Hematopoietic multipotent progenitor cell treated with erythropoietin and hydrocortisone succinate and interleukin-3 and kit ligand, for 8 days (in vitro differentiated cells): ENCODE measurements at regions not wholly inside any gene's neighbourhood (a gene's known extent, or its start where the extent isn't known, plus 50 kb on each side); places are given as distances from the start of the nearest gene placed in this dataset.
"Not testable (repeated sequence)": the region's sequence is repeated elsewhere in the genome, so short reads cannot be mapped to it uniquely, and the experiment has no call there.

Experiments
- DNase-seq: peaks from one replicate; pipeline ENCODE4 v3.0.0-alpha.2; 2015

DNA sequence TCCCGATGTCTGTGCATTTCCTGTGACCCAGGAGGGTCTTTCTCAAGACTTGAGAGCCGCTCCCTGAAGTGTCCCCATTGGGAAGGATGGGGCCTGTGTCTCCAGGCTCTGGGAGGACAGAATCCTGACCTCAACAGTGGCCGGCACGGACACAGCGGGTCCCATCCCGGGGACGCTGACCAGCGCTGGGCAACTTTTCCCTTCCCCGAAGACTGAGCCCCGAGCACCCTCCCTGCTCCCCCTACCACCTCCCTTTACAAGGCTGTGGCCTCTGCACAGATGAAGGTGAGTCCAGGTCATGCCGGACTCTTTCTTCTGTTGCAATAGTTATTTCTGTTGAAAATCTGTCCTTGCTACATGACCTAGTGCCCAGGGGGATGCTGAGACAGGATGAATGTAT is 135.7 kb downstream of the TMEM121 start:
- not testable (repeated sequence) for DNase-seq

DNA sequence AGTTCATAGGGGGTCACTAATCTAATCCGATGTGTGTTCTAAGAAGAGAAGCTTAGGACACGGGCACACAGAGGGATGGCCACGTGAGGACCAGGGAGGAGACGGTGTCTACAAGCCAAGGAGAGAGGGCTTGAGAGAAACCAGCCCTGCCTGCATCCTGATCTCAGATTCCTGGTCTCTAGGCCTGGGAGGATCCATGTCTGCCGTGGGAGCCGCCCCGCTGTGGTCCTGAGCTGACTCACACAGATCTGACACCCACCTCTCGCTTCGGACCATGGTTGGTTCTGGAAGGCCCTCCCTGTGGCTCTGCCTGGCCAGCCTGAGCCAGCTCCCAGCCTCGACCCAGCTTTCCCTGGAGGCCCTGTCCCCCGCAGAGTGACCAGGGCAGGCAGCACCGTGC is 136.2 kb downstream of the TMEM121 start:
- DNase-seq, result not testable (repeated sequence)

DNA sequence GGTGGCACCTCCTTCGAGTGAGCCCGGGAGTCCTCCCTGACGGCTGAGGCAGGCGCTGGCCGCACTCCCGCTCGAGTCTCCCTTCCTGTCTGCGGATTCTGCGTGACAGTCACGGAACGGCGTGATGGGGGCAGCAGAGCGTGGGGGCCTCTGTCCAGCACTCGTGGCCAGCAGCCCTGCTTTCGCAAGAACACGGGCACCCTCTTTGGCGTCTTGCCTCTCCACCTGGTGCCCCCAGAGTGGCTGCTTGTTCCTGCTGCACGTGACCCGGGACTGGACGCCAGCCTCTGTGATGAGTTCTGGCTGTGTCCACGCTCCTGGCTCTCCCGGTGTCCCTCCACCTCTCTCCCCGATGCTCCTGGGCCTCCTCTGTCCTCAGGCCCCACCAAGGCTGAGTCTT is 136.9 kb downstream of the TMEM121 start:
- DNase-seq, result not testable (repeated sequence)

DNA sequence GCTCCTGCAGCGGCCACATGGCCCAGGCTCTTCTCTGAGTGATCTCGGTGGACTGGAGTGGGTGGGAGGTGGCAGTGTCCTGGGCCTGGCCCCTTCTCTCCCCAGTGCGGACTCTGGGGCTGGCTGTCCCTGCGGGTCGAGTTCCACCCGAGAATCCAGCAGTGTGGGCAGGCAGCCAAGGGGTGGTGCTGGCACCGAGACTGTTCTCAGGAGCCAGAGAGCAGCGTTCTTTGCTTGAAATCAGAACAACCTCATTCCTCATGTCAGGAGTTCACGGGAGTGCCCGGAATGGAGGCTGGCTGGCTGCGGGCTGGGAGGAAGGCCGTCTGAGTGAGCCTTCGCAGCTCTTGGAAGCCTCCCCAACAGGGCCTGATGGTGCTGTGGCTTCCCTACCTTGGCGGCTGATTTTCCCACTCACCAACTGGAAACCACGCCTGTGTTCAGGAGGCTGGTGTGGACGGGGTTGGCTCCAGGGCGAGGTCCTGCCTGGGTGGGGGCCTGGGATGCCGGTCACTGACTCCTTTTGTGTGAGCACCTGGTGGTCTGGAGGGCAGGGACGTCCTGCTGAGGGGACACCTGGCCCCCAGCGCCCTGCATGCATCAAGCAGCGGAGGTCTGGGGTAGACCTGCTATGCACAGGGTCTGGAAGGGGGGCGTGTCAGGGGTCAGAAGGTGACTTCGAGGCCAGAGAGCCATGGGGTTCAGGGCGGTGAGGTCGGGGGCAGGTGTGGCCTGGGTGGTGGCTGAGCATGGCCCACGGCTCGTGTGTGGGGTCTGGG is 137.6 kb downstream of the TMEM121 start:
- DNase-seq, result not testable (repeated sequence)

DNA sequence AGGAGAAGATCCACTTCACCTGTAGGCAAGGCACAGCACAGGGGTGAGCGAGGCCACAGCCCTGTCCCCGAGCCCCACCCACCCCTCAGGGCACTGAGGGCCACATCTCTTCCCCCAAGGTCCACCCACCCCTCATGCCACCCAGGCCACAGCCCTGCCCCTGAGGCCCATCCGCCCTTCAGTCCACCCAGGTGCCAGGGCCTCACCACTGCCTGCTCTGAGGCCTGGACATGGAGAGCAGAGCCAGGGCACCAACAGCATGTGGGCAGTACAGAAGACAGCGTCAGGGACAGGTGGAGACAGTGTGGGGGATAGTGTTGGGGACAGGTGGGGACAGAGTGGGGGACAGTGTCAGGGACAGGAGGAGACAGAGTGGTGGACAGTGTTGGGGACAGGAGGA is 138.3 kb downstream of the TMEM121 start:
- DNase-seq, result no peak

DNA sequence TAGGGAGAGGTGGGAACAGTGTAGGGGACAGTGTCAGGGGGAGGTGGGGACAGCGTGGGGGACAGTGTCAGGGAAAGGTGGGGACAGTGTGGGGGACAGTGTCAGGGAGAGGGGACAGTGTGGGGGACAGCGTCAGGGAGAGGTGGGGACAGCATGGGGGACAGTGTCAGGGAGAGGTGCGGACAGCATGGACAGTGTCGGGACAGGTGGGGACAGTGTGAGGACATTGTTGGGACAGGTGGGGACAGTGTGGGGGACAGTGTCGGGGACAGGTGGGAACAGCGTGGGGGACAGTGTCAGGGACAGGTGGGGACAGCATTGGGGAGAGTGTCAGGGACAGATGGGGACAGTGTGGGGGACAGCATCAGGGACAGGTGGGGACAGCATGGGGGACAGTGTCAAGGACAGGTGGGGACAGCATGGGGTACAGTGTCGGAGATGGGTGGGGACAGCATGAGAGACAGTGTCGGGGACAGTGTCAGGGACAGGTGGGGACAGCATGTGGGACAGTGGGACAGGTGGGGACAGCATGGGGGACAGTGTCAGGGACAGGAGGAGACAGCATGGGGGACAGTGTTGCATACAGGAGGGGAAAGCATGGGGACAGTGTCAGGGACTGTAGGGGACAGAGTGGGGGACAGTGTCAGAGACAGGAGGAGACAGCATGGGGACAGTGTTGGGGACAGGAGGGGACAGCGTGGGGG is 139.0 kb downstream of the TMEM121 start:
- DNase-seq, result no peak

DNA sequence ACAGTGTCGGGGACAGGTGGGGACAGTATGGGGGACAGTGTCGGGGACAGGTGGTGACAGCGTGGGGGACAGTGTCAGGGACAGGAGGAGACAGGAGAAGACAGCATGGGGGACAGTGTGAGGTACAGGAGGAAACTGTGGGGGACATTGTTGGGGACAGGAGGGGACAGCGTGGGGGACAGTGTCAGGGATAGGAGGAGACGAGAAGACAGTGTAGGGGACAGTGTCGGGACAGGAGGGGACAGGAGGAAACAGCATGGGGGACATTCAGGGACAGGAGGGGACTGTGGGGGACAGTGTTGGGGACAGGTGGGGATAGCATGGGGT is 139.5 kb downstream of the TMEM121 start:
- DNase-seq, result no peak

DNA sequence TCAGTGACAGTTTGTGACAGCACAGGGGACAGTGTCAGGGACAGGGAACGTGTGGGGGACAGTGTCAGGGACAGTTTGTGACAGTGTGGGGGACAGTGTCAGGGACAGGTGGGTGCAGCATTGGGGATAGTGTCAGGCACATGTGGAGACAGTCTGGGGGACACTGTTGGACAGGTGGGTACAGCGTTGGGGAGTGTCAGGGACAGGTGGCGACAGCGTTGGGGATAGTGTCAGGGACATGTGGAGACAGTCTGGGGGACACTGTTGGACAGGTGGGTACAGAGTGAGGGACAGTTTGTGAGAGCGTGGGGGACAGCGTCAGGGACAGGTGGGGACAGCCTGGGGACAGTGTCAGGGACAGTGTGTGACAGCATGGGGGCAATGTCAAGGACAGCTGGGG is 140.0 kb downstream of the TMEM121 start:
- no peak for DNase-seq

DNA sequence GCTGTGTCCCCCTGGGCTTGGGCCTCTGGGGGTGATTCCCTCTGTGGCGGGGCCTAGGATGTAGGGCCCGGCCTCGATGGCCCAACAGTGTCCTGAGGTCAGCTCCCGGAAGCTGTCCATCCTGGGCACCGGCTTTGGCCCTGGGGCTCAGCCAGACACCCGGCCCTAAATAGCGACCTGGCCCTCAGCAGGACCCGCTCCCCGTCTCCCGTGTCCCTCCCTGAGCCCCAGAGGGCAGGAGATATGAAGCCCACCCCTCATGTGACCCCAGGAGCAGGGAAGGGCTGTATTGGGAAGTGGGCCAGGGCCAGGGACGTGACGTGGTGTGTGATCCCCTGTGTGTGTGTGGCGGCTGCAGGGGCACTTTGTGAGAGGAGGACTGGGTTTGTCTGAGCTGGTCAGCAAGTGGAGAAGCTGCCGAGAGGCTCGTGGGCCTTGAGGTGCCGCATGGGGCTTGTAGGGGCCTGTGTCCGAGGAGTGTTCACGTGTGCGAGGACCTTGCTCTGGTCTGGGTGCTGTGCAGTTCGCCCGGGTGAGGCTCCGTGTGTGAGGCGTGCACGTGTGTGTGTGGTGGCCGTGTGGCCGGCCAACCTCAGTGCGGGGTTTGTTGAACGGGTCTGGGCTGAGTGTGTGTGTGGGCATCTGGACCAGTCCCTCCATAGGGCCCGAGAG is 140.7 kb downstream of the TMEM121 start:
- DNase-seq, result not testable (repeated sequence)

DNA sequence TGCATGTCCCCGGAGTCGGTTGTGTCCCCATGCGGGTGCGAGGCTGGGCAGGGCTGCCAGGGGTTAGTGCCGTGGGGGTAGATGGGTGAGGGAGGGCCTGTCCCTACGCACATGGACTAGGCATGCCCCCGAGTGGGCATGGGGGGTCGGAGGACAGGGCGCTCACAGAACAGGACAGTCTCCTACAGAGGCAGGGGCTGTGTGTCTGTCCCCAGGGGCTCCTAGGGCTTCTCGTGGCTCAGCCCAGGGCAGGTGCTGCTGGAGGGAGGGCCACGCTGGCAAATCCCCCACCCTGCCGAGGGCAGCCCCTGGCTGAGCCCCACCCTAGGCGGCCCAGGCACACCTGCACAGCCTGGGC is 141.3 kb downstream of the TMEM121 start:
- DNase-seq, result not testable (repeated sequence)

DNA sequence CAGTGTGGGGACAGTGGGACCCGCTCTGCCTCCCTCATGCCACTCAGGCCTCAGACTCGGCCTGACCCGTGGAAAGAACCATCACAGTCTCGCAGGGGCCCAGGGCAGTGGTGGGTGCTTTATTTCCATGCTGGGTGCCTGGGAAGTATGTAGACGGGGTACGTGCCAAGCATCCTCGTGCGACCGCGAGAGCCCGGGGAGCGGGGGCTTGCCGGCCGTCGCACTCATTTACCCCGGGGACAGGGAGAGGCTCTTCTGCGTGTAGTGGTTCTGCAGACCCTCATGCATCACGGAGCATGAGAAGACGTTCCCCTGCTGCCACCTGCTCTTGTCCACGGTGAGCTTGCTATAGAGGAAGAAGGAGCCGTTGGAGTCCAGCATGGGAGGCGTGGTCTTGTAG is 141.6 kb downstream of the TMEM121 start:
- not testable (repeated sequence) for DNase-seq

DNA sequence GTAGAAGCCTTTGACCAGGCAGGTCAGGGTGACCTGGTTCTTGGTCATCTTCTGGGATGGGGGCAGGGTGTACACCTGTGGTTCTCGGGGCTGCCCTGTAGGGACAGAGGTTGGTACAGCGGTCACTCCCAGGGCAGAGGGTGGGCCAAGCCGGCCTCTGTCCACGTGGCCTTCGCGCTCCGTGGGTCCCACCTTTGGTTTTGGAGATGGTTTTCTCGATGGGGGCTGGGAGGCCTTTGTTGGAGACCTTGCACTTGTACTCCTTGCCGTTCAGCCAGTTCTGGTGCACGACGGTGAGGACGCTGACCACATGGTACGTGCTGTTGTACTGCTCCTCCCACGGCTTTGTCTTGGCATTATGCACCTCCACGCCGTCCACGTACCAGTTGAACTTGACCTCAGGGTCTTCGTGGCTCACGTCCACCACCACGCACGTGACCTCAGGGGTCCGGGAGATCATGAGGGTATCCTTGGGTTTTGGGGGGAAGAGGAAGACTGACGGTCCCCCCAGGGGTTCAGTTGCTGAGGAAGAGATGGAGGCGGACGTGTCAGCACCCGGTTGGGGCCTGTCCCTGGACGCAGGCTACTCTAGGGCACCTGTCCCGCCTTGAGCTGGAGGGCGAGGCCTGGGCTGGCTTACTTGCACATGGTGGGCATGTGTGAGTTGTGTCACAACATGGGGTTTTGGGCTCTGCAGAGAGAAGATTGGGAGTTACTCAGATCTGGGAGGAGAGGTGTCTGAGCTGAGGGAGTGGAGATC is 142.3 kb downstream of the TMEM121 start:
- DNase-seq, result not testable (repeated sequence)

DNA sequence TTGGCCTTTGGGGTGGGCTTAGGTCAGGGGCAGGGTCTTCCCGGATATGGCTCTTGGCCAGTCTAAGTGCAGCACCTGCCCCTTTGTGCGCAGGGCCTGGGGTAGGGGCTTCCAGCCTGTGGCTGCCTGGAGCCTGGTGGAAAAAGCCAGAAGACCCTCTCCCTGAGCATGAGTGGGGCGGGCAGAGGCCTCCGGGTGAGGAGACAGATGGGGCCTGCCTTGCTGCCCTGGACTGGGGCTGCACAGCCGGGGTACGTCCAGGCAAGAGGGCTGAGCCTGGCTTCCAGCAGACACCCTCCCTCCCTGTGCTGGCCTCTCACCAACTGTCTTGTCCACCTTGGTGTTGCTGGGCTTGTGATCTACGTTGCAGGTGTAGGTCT is 142.8 kb downstream of the TMEM121 start:
- not testable (repeated sequence) for DNase-seq

DNA sequence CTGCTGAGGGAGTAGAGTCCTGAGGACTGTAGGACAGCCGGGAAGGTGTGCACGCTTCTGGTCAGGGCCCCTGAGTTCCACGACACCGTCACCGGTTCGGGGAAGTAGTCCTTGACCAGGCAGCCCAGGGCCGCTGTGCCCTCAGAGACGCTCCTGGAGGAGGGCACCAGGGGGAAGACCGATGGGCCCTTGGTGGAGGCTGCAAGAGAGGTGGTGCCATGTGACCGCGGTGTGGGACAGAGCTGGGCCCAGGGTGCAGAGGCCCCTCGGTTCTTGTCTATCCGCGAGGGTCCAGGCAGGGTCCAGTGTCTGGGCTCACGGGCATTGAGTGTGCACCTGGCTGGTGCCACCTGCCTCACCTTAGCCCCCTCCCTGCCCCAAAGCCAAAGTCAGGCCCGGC is 143.3 kb downstream of the TMEM121 start:
- not testable (repeated sequence) for DNase-seq

DNA sequence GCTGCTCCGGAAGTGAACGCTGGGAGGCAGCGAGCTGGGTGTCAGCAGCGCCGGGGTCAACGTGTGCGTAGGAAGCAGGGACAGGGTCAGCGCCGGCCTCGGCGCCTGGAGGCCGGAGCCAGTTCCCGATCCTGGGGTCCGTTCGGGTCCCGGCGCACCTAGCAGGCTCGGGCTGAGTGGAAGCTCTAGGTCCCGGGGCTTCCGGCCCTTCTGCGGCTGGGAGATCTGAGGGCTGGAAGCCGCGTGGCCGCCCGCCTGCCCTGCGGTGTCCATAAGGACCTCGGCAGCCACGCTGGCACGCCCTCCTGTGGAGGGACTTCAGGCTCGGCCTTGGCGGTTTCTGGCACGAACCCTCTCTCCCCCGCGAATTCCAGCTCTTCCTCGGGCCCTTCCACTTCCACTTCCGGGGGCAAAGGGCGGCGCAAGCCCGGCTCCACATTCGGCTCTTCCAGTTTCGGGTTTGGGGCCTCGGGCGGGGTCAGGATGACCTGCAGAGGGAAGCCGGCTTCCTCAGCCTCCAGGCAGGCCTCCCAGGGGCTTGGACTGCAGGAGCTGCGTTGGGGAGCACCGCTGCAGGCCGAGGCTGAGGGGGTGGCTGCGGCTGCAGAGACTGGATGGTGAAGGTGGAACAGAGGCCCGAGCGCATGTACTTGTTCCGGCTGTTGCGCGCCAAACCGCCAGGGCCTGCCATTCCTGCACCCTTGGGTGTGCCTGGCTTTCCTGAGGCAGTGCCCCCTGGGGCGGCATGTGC is 146.2 kb downstream of the TMEM121 start:
- DNase-seq, result not testable (repeated sequence)

DNA sequence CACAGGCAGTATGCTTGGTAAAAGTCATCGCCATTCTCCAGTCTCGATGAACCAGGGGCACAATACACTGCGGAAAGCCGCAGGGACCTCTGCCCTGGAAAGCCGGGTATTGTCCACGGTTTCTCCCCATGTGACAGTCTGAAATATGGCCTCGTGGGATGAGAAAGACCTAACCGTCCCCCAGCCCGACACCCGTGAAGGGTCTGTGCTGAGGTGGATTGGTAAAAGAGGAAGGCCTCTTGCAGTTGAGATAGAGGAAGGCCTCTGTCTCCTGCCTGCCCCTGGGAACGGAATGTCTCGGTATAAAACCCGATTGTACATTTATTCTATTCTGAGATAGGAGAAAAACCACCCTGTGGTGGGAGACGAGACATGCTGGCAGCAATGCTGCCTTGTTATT is 149.1 kb downstream of the TMEM121 start:
- not testable (repeated sequence) for DNase-seq

DNA sequence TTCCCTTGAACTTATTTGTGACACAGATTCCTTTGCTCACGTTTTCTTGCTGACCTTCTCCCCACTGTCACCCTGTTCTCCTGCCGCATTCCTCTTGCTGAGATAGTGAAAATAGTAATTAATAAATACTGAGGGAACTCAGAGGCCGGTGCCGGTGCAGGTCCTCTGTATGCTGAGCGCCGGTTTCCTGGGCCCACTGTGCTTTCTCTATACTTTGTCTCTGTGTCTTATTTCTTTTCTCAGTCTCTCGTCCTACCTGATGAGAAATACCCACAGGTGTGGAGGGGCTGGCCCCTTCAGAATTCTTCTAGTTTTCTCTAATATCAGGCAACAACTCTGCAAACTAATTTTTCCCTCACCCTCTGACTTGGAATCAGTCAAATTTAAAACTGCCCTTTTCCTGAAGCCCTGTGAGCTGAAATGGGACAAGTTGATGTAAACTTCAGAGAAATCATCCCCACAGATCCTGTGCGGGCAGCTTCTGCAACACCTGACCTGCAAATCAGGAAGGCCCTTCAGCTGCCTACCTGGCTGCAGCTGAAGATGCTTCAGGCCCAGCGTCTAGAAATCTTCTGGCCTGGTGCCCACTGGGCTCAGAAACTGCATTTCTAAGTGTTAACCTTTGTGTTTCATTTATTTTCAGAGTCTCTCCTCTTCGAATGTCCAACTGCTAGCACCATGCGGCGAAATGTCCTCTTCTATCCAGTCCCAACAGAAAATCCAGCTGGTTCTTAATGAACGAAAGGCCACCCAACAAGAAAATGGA is 149.7 kb downstream of the TMEM121 start:
- not testable (repeated sequence) for DNase-seq

DNA sequence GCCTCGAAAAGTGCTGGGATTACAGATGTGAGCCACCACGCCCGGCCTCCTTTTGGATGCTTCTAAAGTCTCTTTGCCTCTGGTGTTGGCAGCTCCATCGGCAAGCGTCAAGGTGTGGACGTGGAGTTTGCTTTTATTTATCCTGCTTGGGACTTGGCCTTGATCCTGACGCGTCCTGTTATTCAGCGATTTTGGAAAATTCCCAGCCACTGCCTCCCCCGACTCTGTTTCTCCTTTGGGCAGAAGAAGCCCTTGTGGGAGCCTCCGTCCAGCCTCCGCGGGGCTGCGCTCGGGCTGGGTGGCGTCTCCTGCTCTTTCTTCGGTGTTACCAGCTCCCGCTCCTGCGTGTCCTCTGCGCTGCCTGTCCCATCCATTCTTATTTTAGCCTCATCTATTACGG is 151.7 kb downstream of the TMEM121 start:
- DNase-seq, result not testable (repeated sequence)

DNA sequence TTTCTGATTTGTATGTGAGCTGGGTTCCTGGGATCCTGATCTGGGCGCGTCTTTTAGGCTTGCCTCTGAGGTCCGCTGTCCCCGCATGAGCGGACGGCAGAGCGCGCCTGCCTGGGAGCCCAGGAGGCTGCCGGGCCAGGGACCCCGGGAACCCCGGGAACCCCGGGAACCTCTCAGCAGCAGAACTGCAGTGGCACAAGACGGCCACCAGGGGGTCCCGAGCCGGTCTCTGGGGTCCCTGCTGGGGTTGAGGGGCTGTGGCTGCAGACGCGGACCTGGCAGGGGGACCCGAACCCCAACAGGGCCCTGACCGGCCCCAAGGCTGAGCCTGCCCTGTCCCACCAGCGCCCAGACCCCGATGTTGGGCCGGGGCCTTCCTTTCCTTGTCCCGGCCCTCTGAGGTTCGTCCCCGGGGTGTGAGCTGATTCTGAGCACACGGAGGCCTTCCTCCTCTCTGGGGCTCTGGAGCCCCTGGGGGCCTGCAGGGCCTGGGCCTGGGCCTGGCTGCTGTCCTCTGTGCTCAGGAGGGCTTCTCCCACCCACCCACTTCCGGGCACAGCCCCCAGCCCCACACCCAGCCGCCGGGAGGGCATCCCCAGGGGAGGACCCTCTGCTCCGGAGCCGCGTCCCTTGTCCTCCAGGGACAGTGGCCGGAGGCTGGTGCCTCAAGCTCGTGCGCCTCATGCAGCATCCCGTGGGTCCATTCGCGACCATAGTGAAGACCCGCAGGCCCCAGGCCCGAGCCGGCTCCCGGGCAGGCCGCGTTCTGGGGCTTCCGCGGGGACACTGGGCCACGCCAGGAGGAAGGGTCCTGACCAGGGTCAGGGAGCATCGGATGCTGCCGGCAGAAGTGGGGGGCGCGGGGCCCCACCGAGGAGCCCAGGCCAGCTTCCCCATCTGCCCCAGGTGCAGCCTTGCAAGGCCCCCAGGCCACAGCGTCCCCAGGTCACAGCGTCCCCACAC is 152.9 kb downstream of the TMEM121 start:
- not testable (repeated sequence) for DNase-seq

DNA sequence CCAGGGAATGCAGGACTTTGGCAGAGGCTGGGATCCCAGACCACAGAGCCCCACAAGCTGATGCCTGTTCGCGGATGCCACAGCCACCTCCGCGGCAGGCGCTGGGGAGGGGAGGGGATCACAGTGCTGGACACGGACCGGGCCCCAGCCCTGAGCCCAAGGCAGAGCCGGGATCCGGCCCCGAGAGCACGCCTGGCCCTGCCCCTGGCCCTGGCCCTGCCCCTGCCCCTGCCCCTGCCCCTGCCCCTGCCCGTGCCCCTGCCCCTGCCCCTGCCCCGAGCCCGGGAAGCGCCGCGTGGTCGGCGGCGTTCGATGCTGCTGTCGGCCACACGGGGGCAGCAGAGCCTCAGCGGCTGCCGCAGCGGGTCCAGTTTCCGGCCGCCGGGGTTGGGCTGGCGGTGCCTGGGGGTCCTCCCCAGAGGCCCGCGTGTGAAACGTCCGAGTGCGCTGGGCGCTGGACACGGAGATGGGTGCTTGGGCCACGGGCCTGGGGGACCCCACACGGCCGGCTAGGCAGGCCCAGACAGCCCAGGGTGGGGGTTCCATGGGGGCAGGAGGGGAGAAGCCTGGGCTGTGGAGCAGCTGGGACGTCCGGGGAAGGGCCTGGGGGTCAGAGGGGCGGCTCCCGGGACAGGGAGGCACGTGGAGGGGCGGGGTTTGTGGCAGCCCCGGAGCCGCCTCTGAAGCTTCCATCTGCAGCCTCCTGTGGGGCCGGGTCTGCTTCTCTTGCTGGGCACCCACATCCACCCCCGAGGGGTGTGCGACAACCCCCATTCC is 153.8 kb downstream of the TMEM121 start:
- not testable (repeated sequence) for DNase-seq
